ENCODE measurements at regions not wholly inside any gene's neighbourhood (a gene's known extent, or its start where the extent isn't known, plus 50 kb on each side); places are given as distances from the start of the nearest gene placed in this dataset.

DNA sequence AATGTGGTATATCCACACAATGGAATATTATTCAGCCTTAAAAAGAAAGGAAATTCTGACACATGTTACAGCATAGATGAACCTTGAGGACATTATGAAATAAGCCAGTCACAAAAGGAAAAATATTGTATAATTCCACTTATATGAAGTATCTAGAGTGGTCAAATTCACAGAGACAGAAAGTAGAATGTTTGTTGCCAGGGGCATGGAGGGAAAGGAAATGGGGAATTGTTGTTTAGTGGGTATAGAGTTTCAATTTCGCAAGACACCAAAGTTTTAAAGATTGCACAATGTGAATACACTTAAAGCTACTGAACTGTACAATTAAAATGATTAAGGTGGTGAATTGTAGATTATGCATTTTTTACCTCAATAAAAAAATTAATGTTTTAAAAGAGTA lies 92.9 kb downstream of the TXNL1 start:
- DNase-seq = no peak
- no peak overlapping the region for H3K27ac ChIP-seq (ENCODE audit: low read length)
- Mint-ChIP-seq H3K4me1 (no peaks in the 10 kb centered on the region), H3K9me3 (peaks cover 0 to 4% (median 2%) of the 10 kb centered on the region in 3 donors), H3K27me3 (no peaks in the 10 kb centered on the region), H3K4me3 (no peak overlapping the region), H3K36me3 (no peaks in the 10 kb centered on the region), H3K27ac (no peak overlapping the region)
- POLR2A ChIA-PET = no interaction called here
- no peaks in the 10 kb centered on the region for H3K36me3 ChIP-seq (ENCODE audit: control insufficient read depth in 2 of 2, extremely low read depth in 1 of 2, insufficient read depth in 1 of 2, low read length in 1 of 2)
- H3K4me3 ChIP-seq (ENCODE audit: control insufficient read depth in 1 of 2, extremely low read depth in 1 of 2, low read length in 1 of 2) = no peak overlapping the region
- no CpG with 5 or more reads among the region's 1 CpG for WGBS (ENCODE audit: insufficient coverage)
- H3K27me3 ChIP-seq (replicated peaks in 1 of 2; ENCODE audit: control insufficient read depth in 2 of 2, extremely low read depth in 1 of 2, insufficient read depth in 2 of 2, low read length in 1 of 2) = no peaks in the 10 kb centered on the region
- H3K4me1 ChIP-seq (ENCODE audit: control insufficient read depth in 1 of 2, extremely low read depth in 1 of 2, insufficient read depth in 2 of 2, low read length in 2 of 2) = no peaks in the 10 kb centered on the region
- no peaks in the 10 kb centered on the region for H3K9me3 ChIP-seq
- no peak for ATAC-seq (replicated peaks in 1 of 4)
- CTCF ChIA-PET = no interaction called here

- Histone ChIP-seq H3K27me3 (replicated peaks in 1 of 2; ENCODE audit: control insufficient read depth in 2 of 2, extremely low read depth in 1 of 2, insufficient read depth in 2 of 2, low read length in 1 of 2) (no peaks in the 10 kb centered on the region), H3K9me3 (no peaks in the 10 kb centered on the region), H3K4me3 (ENCODE audit: control insufficient read depth in 1 of 2, extremely low read depth in 1 of 2, low read length in 1 of 2) (no peak overlapping the region), H3K36me3 (ENCODE audit: control insufficient read depth in 2 of 2, extremely low read depth in 1 of 2, insufficient read depth in 1 of 2, low read length in 1 of 2) (no peaks in the 10 kb centered on the region), H3K4me1 (ENCODE audit: control insufficient read depth in 1 of 2, extremely low read depth in 1 of 2, insufficient read depth in 2 of 2, low read length in 2 of 2) (no peaks in the 10 kb centered on the region), H3K27ac (ENCODE audit: low read length) (no peak overlapping the region)
- POLR2A ChIA-PET = no interaction called here
- Mint-ChIP-seq H3K36me3 (no peaks in the 10 kb centered on the region), H3K27me3 (no peaks in the 10 kb centered on the region), H3K4me1 (no peaks in the 10 kb centered on the region), H3K9me3 (peaks cover 0 to 4% (median 2%) of the 10 kb centered on the region in 3 donors), H3K27ac (no peak overlapping the region), H3K4me3 (no peak overlapping the region)
- ATAC-seq (replicated peaks in 1 of 4) (no peak), DNase-seq (no peak)
- WGBS (ENCODE audit: insufficient coverage) = 83% methylated on average over 1 of the region's 2 CpGs
- CTCF ChIA-PET = no interaction called here
Measured at GRCh38 chr18:56542476-56542875, 95.9 kb downstream of the TXNL1 start.

- ATAC-seq (replicated peaks in 1 of 4) (no peak), DNase-seq (no peak)
- H3K4me3 Mint-ChIP-seq = no peak overlapping the region
- Histone ChIP-seq H3K4me1 (ENCODE audit: control insufficient read depth in 1 of 2, extremely low read depth in 1 of 2, insufficient read depth in 2 of 2, low read length in 2 of 2) (no peaks in the 10 kb centered on the region), H3K9me3 (no peaks in the 10 kb centered on the region), H3K4me3 (ENCODE audit: control insufficient read depth in 1 of 2, extremely low read depth in 1 of 2, low read length in 1 of 2) (no peak overlapping the region), H3K36me3 (ENCODE audit: control insufficient read depth in 2 of 2, extremely low read depth in 1 of 2, insufficient read depth in 1 of 2, low read length in 1 of 2) (no peaks in the 10 kb centered on the region), H3K27me3 (replicated peaks in 1 of 2; ENCODE audit: control insufficient read depth in 2 of 2, extremely low read depth in 1 of 2, insufficient read depth in 2 of 2, low read length in 1 of 2) (no peaks in the 10 kb centered on the region), H3K27ac (ENCODE audit: low read length) (no peak overlapping the region)
- H3K4me1 Mint-ChIP-seq = no peaks in the 10 kb centered on the region
- 10% methylated on average over 2 of the region's 2 CpGs for WGBS (ENCODE audit: insufficient coverage)
- H3K27ac Mint-ChIP-seq = no peak overlapping the region
- no peaks in the 10 kb centered on the region for H3K36me3 Mint-ChIP-seq
- H3K9me3 Mint-ChIP-seq = peaks cover 0 to 4% (median 2%) of the 10 kb centered on the region in 3 donors
- CTCF ChIA-PET = no interaction called here
- no peaks in the 10 kb centered on the region for H3K27me3 Mint-ChIP-seq
- POLR2A ChIA-PET = no interaction called here
Measured at GRCh38 chr18:56541793-56542192, 96.6 kb downstream of the TXNL1 start.

DNA sequence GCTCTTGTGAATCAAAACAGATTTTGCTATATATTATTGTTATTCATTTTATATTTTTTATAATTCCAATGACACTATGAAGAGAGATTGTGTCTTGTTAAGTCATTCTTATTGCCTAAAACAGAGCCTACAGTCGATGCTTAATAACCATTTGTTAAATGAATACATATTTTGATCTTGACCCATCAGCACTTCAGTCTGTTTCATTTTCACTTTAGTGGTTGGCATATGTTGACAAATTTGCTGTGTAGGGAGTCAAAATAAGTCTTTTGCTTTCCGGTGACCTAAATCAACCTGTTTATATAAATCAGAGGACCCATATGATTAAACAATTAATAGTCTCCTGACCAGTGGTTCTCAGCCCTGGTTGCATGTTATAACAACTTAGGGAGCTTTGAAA lies 97.1 kb downstream of the TXNL1 start:
- POLR2A ChIA-PET = no interaction called here
- H3K9me3 Mint-ChIP-seq = peaks cover 0 to 4% (median 2%) of the 10 kb centered on the region in 3 donors
- H3K4me3 ChIP-seq (ENCODE audit: control insufficient read depth in 1 of 2, extremely low read depth in 1 of 2, low read length in 1 of 2) = no peak overlapping the region
- H3K36me3 Mint-ChIP-seq = no peaks in the 10 kb centered on the region
- H3K36me3 ChIP-seq (ENCODE audit: control insufficient read depth in 2 of 2, extremely low read depth in 1 of 2, insufficient read depth in 1 of 2, low read length in 1 of 2) = no peaks in the 10 kb centered on the region
- no peak for ATAC-seq (replicated peaks in 1 of 4)
- H3K4me1 Mint-ChIP-seq = no peaks in the 10 kb centered on the region
- WGBS (ENCODE audit: insufficient coverage) = no CpG with 5 or more reads among the region's 2 CpGs
- H3K27me3 ChIP-seq (replicated peaks in 1 of 2; ENCODE audit: control insufficient read depth in 2 of 2, extremely low read depth in 1 of 2, insufficient read depth in 2 of 2, low read length in 1 of 2) = no peaks in the 10 kb centered on the region
- H3K27ac Mint-ChIP-seq = no peak overlapping the region
- H3K27me3 Mint-ChIP-seq = no peaks in the 10 kb centered on the region
- no peaks in the 10 kb centered on the region for H3K4me1 ChIP-seq (ENCODE audit: control insufficient read depth in 1 of 2, extremely low read depth in 1 of 2, insufficient read depth in 2 of 2, low read length in 2 of 2)
- H3K27ac ChIP-seq (ENCODE audit: low read length) = no peak overlapping the region
- no peak for DNase-seq
- H3K4me3 Mint-ChIP-seq = no peak overlapping the region
- no peaks in the 10 kb centered on the region for H3K9me3 ChIP-seq
- CTCF ChIA-PET = no interaction called here

DNA sequence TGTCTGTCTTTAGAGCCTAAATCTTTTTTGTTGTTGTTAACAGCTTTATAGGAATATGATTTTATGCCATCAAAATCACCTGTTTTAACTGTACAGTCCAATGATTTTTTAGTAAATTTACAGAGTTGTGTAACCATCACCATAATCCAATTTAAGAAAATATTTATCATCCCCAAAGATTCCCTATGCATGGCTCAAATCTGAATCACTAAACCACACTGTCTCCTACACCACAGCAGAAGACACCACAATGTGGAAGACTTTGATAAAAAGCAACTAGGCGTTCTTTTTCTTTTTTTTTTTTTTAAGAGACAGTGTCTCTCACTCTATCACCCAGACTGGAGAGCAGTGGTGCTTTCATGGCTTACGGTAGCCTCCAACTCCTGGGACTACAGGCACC lies 99.6 kb downstream of the TXNL1 start:
- no peaks in the 10 kb centered on the region for H3K9me3 Mint-ChIP-seq
- DNase-seq = no peak

GRCh38 chr18:56532176-56532840 lies 106.1 kb downstream of the TXNL1 start:
- peaks cover 0 to 4% (median 0%) of the 10 kb centered on the region in 3 donors for H3K9me3 Mint-ChIP-seq
- DNase-seq (no peak), ATAC-seq (replicated peaks in 1 of 4) (no peak)
- Histone ChIP-seq H3K4me3 (ENCODE audit: control insufficient read depth in 1 of 2, extremely low read depth in 1 of 2, low read length in 1 of 2) (no peak overlapping the region), H3K9me3 (no peaks in the 10 kb centered on the region), H3K27ac (ENCODE audit: low read length) (no peak overlapping the region), H3K36me3 (ENCODE audit: control insufficient read depth in 2 of 2, extremely low read depth in 1 of 2, insufficient read depth in 1 of 2, low read length in 1 of 2) (no peaks in the 10 kb centered on the region), H3K4me1 (ENCODE audit: control insufficient read depth in 1 of 2, extremely low read depth in 1 of 2, insufficient read depth in 2 of 2, low read length in 2 of 2) (no peaks in the 10 kb centered on the region), H3K27me3 (replicated peaks in 1 of 2; ENCODE audit: control insufficient read depth in 2 of 2, extremely low read depth in 1 of 2, insufficient read depth in 2 of 2, low read length in 1 of 2) (no peaks in the 10 kb centered on the region)
- POLR2A ChIA-PET = no interaction called here
- no peak overlapping the region for H3K4me3 Mint-ChIP-seq
- H3K27me3 Mint-ChIP-seq = peaks cover 0 to 7% of the 10 kb centered on the region in 2 donors
- H3K27ac Mint-ChIP-seq = no peak overlapping the region
- no peaks in the 10 kb centered on the region for H3K4me1 Mint-ChIP-seq
- WGBS (ENCODE audit: insufficient coverage) = no CpG with 5 or more reads among the region's 3 CpGs
- CTCF ChIA-PET = no interaction called here
- H3K36me3 Mint-ChIP-seq = no peaks in the 10 kb centered on the region

More for the DNA sequence above, 99.6 kb downstream of the TXNL1 start:
- Mint-ChIP-seq H3K27ac (no peak overlapping the region), H3K4me3 (no peak overlapping the region), H3K4me1 (no peaks in the 10 kb centered on the region), H3K27me3 (peaks cover 0 to 4% of the 10 kb centered on the region in 2 donors), H3K36me3 (no peaks in the 10 kb centered on the region)
- Histone ChIP-seq H3K4me3 (ENCODE audit: control insufficient read depth in 1 of 2, extremely low read depth in 1 of 2, low read length in 1 of 2) (no peak overlapping the region), H3K9me3 (no peaks in the 10 kb centered on the region), H3K27ac (ENCODE audit: low read length) (no peak overlapping the region), H3K36me3 (ENCODE audit: control insufficient read depth in 2 of 2, extremely low read depth in 1 of 2, insufficient read depth in 1 of 2, low read length in 1 of 2) (no peaks in the 10 kb centered on the region), H3K4me1 (ENCODE audit: control insufficient read depth in 1 of 2, extremely low read depth in 1 of 2, insufficient read depth in 2 of 2, low read length in 2 of 2) (no peaks in the 10 kb centered on the region), H3K27me3 (replicated peaks in 1 of 2; ENCODE audit: control insufficient read depth in 2 of 2, extremely low read depth in 1 of 2, insufficient read depth in 2 of 2, low read length in 1 of 2) (no peaks in the 10 kb centered on the region)
- ChIA-PET POLR2A (no interaction called here), CTCF (no interaction called here)
- no peak for ATAC-seq (replicated peaks in 1 of 4)
- WGBS (ENCODE audit: insufficient coverage) = 46% methylated on average over 2 of the region's 2 CpGs

GRCh38 chr18:56522816-56523215 lies 115.6 kb downstream of the TXNL1 start:
- ChIA-PET POLR2A (no interaction called here), CTCF (no interaction called here)
- H3K27ac Mint-ChIP-seq = no peak overlapping the region
- H3K4me3 Mint-ChIP-seq = no peak overlapping the region
- H3K9me3 Mint-ChIP-seq = peaks cover 4 to 14% (median 7%) of the 10 kb centered on the region in 3 donors
- no peaks in the 10 kb centered on the region for H3K9me3 ChIP-seq
- no peak overlapping the region for H3K27ac ChIP-seq (ENCODE audit: low read length)
- no peaks in the 10 kb centered on the region for H3K36me3 Mint-ChIP-seq
- H3K36me3 ChIP-seq (ENCODE audit: control insufficient read depth in 2 of 2, extremely low read depth in 1 of 2, insufficient read depth in 1 of 2, low read length in 1 of 2) = no peaks in the 10 kb centered on the region
- H3K4me1 ChIP-seq (ENCODE audit: control insufficient read depth in 1 of 2, extremely low read depth in 1 of 2, insufficient read depth in 2 of 2, low read length in 2 of 2) = no peaks in the 10 kb centered on the region
- H3K4me3 ChIP-seq (ENCODE audit: control insufficient read depth in 1 of 2, extremely low read depth in 1 of 2, low read length in 1 of 2) = no peak overlapping the region
- H3K27me3 Mint-ChIP-seq = peaks cover 4 to 15% of the 10 kb centered on the region in 2 donors
- WGBS (ENCODE audit: insufficient coverage) = no CpG with 5 or more reads among the region's 3 CpGs
- no peak for ATAC-seq (replicated peaks in 1 of 4)
- no peaks in the 10 kb centered on the region for H3K4me1 Mint-ChIP-seq
- no peak for DNase-seq
- H3K27me3 ChIP-seq (replicated peaks in 1 of 2; ENCODE audit: control insufficient read depth in 2 of 2, extremely low read depth in 1 of 2, insufficient read depth in 2 of 2, low read length in 1 of 2) = peaks cover 0 to 4% of the 10 kb centered on the region in 2 experiments
